Suprapubic skin (tissue), 4 donors: ENCODE measurements at regions not wholly inside any gene's neighbourhood (a gene's known extent, or its start where the extent isn't known, plus 50 kb on each side); places are given as distances from the start of the nearest gene placed in this dataset.

Experiments used
- EP300 ChIP-seq: sonication (generic); formaldehyde crosslinking; IDR thresholded peaks from one replicate; pipeline ENCODE4 v1.6.1; 2017; ENCODE audit warnings: antibody characterized with exemption
- POLR2A ChIP-seq, 2 donors: fragments of 450-650 bp; IDR thresholded peaks; one replicate each; pipeline ENCODE4 v1.6.1; 2017; ENCODE audit warnings: antibody characterized with exemption in 2 of 2, mild to moderate bottlenecking in 2 of 2, moderate library complexity in 2 of 2
- POLR2AphosphoS5 ChIP-seq, 3 donors: sonication (generic); formaldehyde crosslinking; IDR thresholded peaks; one replicate each; pipeline ENCODE4 v1.6.1; 2017; ENCODE audit warnings: antibody characterized with exemption in 3 of 3
- TF ChIP-seq, protein P1 (sequence below), 2 donors: fragments of 200-600 bp in 1 of 2; fragments of 450-650 bp in 1 of 2; sonication (generic) in 1 of 2; IDR thresholded peaks; one replicate each; pipeline ENCODE4 v1.5.1; 2016 to 2019; ENCODE audit warnings: antibody characterized with exemption in 2 of 2, mild to moderate bottlenecking in 1 of 2, moderate library complexity in 1 of 2

DNA sequence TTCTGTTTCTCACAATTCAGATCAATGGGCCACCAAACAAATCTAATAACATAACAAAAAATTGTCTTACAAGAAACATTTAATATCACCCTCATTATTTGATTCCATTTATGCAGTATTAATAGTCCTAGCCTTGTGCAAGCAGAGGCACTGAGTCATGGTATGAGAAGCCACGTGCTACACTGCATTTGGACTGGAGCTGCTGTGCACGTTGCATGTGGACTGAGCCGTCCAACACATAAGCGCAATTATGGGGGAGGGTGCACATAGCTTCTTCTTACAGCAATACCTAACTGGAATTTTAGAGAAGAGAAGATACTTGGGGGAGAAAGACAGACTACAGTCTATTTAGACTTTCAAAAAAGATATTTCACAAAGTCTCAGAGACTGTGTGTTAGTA, 329.6 kb upstream of the ID2 start:
- TF ChIP-seq, protein P1, sequence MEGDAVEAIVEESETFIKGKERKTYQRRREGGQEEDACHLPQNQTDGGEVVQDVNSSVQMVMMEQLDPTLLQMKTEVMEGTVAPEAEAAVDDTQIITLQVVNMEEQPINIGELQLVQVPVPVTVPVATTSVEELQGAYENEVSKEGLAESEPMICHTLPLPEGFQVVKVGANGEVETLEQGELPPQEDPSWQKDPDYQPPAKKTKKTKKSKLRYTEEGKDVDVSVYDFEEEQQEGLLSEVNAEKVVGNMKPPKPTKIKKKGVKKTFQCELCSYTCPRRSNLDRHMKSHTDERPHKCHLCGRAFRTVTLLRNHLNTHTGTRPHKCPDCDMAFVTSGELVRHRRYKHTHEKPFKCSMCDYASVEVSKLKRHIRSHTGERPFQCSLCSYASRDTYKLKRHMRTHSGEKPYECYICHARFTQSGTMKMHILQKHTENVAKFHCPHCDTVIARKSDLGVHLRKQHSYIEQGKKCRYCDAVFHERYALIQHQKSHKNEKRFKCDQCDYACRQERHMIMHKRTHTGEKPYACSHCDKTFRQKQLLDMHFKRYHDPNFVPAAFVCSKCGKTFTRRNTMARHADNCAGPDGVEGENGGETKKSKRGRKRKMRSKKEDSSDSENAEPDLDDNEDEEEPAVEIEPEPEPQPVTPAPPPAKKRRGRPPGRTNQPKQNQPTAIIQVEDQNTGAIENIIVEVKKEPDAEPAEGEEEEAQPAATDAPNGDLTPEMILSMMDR (IDR thresholded peaks at IDR 0.05), result no peak
- TF ChIP-seq POLR2AphosphoS5 (IDR thresholded peaks at IDR 0.05), result no peak
- no peak for TF ChIP-seq EP300
- no peak for TF ChIP-seq POLR2A (IDR thresholded peaks at IDR 0.05)
